Right lobe of liver (tissue), 6 donors: ENCODE measurements at regions not wholly inside any gene's neighbourhood (a gene's known extent, or its start where the extent isn't known, plus 50 kb on each side); places are given as distances from the start of the nearest gene placed in this dataset.

Experiments used
- ATAC-seq, 4 donors: fragments of 200-7000 bp; cut with Tn5 transposase; one replicate each; pipeline ENCODE4 v1.9.1; 2020; ENCODE audit warnings: mild to moderate bottlenecking in 4 of 4, moderate library complexity in 4 of 4
- DNase-seq, 3 donors: peaks; one replicate each; pipeline ENCODE4 v3.0.0-alpha.2; 2020
- H3K27ac ChIP-seq, 3 donors: fragments of 200-600 bp; one replicate each; pipeline ENCODE4 v1.8.0; 2022
- H3K27me3 ChIP-seq, 2 donors: fragments of 200-600 bp; one replicate each; pipeline ENCODE4 v1.8.0; 2022
- H3K36me3 ChIP-seq, 4 donors: fragments of 200-600 bp; sonication (generic) in 1 of 4; one replicate each; pipeline versions ENCODE4 v1.5.1 to v1.8.0; 2017 to 2022; ENCODE audit warnings: control low read depth in 1 of 4
- H3K4me1 ChIP-seq, 4 donors: fragments of 200-600 bp; sonication (generic) in 1 of 4; one replicate each; pipeline versions ENCODE4 v1.5.1 to v1.8.0; 2017 to 2022; ENCODE audit warnings: control low read depth in 1 of 4
- H3K4me3 ChIP-seq, 3 donors: fragments of 200-600 bp; one replicate each; pipeline ENCODE4 v1.8.0; 2022
- H3K9me3 ChIP-seq, 4 donors: fragments of 200-600 bp; sonication (generic) in 1 of 4; one replicate each; pipeline versions ENCODE4 v1.5.1 to v1.8.0; 2017 to 2022; ENCODE audit warnings: control low read depth in 1 of 4
- CTCF ChIP-seq, 4 donors: fragments of 200-600 bp in 3 of 4; fragments of 450-650 bp in 1 of 4; IDR thresholded peaks; one replicate each; pipeline versions ENCODE4 v1.5.1 to v1.8.0; 2016 to 2022; ENCODE audit warnings: antibody characterized with exemption in 4 of 4, mild to moderate bottlenecking in 2 of 4
- POLR2A ChIP-seq: fragments of 450-650 bp; IDR thresholded peaks from one replicate; pipeline ENCODE4 v1.6.1; 2017; ENCODE audit warnings: antibody characterized with exemption, mild to moderate bottlenecking
- WGBS: methylation state at CpG from one replicate; pipeline ENCODE4 v1.1.6; 2018; ENCODE audit warnings: low coverage, low lambda C conversion rate; ENCODE audit not compliant: insufficient coverage; ENCODE audit errors: missing lambda C conversion rate; 5-methylcytosine and 5-hydroxymethylcytosine counted together
- intact Hi-C, 2 donors: fragments of 100-400 bp; cut with DNase I; formaldehyde crosslinking; loops; one replicate each; pipeline versions ENCODE4 v1.11.2 to v1.14.1; 2022
- donor health status: DM: no; HTN: yes; CAD: no.
- donor health status: DM: no; HTN: no; CAD: no.
- donor health status: DM: no; HTN: no; CAD: no.
- donor health status: DM: no; HTN: yes; CAD: no.
- donor health status: DM: no; HTN: yes; CAD: no.

- Histone ChIP-seq H3K4me3 (no peak overlapping the region), H3K9me3 (no peaks in the 10 kb centered on the region), H3K36me3 (no peaks in the 10 kb centered on the region), H3K27ac (no peak overlapping the region), H3K4me1 (no peaks in the 10 kb centered on the region), H3K27me3 (no peaks in the 10 kb centered on the region)
- 60% methylated on average over 5 of the region's 6 CpGs for whole genome bisulfite sequencing
- intact Hi-C loops = no loop called here
- TF ChIP-seq POLR2A (no peak), CTCF (IDR thresholded peaks at IDR 0.05) (no peak)
- ATAC-seq (no peak), DNase-seq (no peak)
Measured at GRCh38 chr6:44712353-44713111, 325.0 kb downstream of the CDC5L start.

GRCh38 chr6:44715188-44715587 lies 327.7 kb downstream of the CDC5L start:
- 52% methylated on average over 6 of the region's 9 CpGs for WGBS
- H3K9me3 ChIP-seq = no peaks in the 10 kb centered on the region
- no peaks in the 10 kb centered on the region for H3K36me3 ChIP-seq
- DNase-seq (no peak), ATAC-seq (no peak)
- H3K4me1 ChIP-seq = no peaks in the 10 kb centered on the region
- intact Hi-C loops = no loop called here
- no peak for TF ChIP-seq CTCF (IDR thresholded peaks at IDR 0.05)
- TF ChIP-seq POLR2A = no peak
- H3K4me3 ChIP-seq = no peak overlapping the region
- no peaks in the 10 kb centered on the region for H3K27me3 ChIP-seq
- H3K27ac ChIP-seq = no peak overlapping the region

GRCh38 chr6:44715925-44716324 lies 328.4 kb downstream of the CDC5L start:
- no peak for ATAC-seq

GRCh38 chr6:44717431-44717830 lies 329.9 kb downstream of the CDC5L start:
- no peaks in the 10 kb centered on the region for H3K9me3 ChIP-seq
- no peak overlapping the region for H3K27ac ChIP-seq
- H3K4me1 ChIP-seq = no peaks in the 10 kb centered on the region
- ATAC-seq (no peak), DNase-seq (no peak)
- H3K4me3 ChIP-seq = no peak overlapping the region
- TF ChIP-seq CTCF (IDR thresholded peaks at IDR 0.05) (no peak), POLR2A (no peak)
- intact Hi-C loops = no loop called here
- WGBS = 91% methylated on average over 2 of the region's 2 CpGs
- H3K27me3 ChIP-seq = no peaks in the 10 kb centered on the region
- no peaks in the 10 kb centered on the region for H3K36me3 ChIP-seq

More at GRCh38 chr6:44715925-44716324, 328.4 kb downstream of the CDC5L start:
- DNase-seq = no peak
- intact Hi-C loops = no loop called here
- TF ChIP-seq CTCF (IDR thresholded peaks at IDR 0.05) = no peak
- TF ChIP-seq POLR2A = no peak
- H3K4me3 ChIP-seq = no peak overlapping the region
- H3K4me1 ChIP-seq = no peaks in the 10 kb centered on the region
- WGBS = 63% methylated on average over 6 of the region's 6 CpGs
- no peaks in the 10 kb centered on the region for H3K36me3 ChIP-seq
- no peaks in the 10 kb centered on the region for H3K9me3 ChIP-seq
- no peak overlapping the region for H3K27ac ChIP-seq
- H3K27me3 ChIP-seq = no peaks in the 10 kb centered on the region
